ENCODE measurements at regions not wholly inside any gene's neighbourhood (a gene's known extent, or its start where the extent isn't known, plus 50 kb on each side); places are given as distances from the start of the nearest gene placed in this dataset.

DNA sequence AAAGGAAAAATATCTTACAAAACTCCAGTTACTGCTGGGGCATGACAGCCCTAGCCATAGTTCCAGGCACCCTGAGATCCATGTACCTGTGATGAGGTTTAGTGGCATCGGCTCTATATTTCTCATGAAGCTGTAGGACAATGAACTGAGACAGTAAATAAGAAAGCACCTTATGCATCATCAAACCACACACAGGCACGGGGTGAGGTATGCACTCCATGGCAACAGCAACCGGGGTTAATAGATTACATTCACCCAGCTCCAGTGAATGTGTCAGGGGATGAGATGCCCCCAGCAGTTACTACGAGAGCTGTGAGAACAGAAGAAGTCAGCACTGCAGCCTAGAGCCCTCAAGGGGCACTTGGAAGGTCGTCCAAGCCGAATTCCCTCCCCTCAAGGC is 162.0 kb upstream of the S1PR3 start:
- no peaks in the 10 kb centered on the region for H3K9me2 ChIP-seq
- ChIA-PET POLR2A (interaction anchor here (1.2 kb wide), 1 partner anchor 90 kb away, joined by 3 read pairs; no protein-coding TSS in a partner anchor), CTCF (interaction anchor here (0.8 to 1.3 kb wide), 2 partner anchors 9 to 83 kb away, joined by 3 to 5 read pairs; no protein-coding TSS in a partner anchor)
- H3K36me3 ChIP-seq (replicated peaks in 1 of 2; ENCODE audit: control insufficient read depth in 1 of 2, insufficient read depth in 2 of 2, low read length in 1 of 2), result no peaks in the 10 kb centered on the region
- no peaks in the 10 kb centered on the region for H3F3A ChIP-seq (replicated peaks; ENCODE audit: insufficient read depth)
- H2AFZ ChIP-seq (ENCODE audit: low read depth), result no peak overlapping the region
- peaks cover 4 to 39% of the 10 kb centered on the region in 2 experiments; a peak in 3 of 4 replicates for H3K4me1 ChIP-seq (ENCODE audit: control insufficient read depth in 1 of 2, insufficient read depth in 2 of 2, low read depth in 1 of 2, low read length in 1 of 2)
- H3K4me2 ChIP-seq, result no peak overlapping the region
- H3K27me3 ChIP-seq (ENCODE audit: insufficient read depth), result no peaks in the 10 kb centered on the region
- no peak overlapping the region for H3K9ac ChIP-seq
- TF ChIP-seq GABPA (IDR thresholded peaks at IDR 0.05; ENCODE audit: low read depth), result no peak
- TF ChIP-seq, protein P1, sequence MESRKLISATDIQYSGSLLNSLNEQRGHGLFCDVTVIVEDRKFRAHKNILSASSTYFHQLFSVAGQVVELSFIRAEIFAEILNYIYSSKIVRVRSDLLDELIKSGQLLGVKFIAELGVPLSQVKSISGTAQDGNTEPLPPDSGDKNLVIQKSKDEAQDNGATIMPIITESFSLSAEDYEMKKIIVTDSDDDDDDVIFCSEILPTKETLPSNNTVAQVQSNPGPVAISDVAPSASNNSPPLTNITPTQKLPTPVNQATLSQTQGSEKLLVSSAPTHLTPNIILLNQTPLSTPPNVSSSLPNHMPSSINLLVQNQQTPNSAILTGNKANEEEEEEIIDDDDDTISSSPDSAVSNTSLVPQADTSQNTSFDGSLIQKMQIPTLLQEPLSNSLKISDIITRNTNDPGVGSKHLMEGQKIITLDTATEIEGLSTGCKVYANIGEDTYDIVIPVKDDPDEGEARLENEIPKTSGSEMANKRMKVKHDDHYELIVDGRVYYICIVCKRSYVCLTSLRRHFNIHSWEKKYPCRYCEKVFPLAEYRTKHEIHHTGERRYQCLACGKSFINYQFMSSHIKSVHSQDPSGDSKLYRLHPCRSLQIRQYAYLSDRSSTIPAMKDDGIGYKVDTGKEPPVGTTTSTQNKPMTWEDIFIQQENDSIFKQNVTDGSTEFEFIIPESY (IDR thresholded peaks at IDR 0.05; ENCODE audit: borderline replicate concordance, low read depth), result no peak
- TF ChIP-seq FOXJ3 (CRISPR knock-in tag; IDR thresholded peaks at IDR 0.05), result no peak
- TF ChIP-seq, protein P2, sequence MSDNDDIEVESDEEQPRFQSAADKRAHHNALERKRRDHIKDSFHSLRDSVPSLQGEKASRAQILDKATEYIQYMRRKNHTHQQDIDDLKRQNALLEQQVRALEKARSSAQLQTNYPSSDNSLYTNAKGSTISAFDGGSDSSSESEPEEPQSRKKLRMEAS (IDR thresholded peaks at IDR 0.05; ENCODE audit: low read depth), result no peak
- TF ChIP-seq RCOR1 (IDR thresholded peaks at IDR 0.05; ENCODE audit: low read length), result no peak
- no peak for TF ChIP-seq TAF1 (IDR thresholded peaks at IDR 0.05; ENCODE audit: borderline replicate concordance, low read depth, low read length)
- TF ChIP-seq, protein P3, sequence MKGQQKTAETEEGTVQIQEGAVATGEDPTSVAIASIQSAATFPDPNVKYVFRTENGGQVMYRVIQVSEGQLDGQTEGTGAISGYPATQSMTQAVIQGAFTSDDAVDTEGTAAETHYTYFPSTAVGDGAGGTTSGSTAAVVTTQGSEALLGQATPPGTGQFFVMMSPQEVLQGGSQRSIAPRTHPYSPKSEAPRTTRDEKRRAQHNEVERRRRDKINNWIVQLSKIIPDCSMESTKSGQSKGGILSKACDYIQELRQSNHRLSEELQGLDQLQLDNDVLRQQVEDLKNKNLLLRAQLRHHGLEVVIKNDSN (IDR thresholded peaks at IDR 0.05; ENCODE audit: borderline replicate concordance, low read depth), result no peak
- no peak for TF ChIP-seq FOSL2 (IDR thresholded peaks at IDR 0.05; ENCODE audit: borderline replicate concordance, low read depth)
- TF ChIP-seq POLR2AphosphoS5 (IDR thresholded peaks at IDR 0.05; ENCODE audit: low read depth, low read length), result no peak
- TF ChIP-seq GATA2 (CRISPR knock-in tag; IDR thresholded peaks at IDR 0.05), result no peak
- TF ChIP-seq CHD2 (IDR thresholded peaks at IDR 0.05; ENCODE audit: low read length, partially characterized antibody), result no peak
- no peak for TF ChIP-seq SIN3A (IDR thresholded peaks at IDR 0.05; ENCODE audit: borderline replicate concordance, low read depth, low read length)
- TF ChIP-seq, protein P4, sequence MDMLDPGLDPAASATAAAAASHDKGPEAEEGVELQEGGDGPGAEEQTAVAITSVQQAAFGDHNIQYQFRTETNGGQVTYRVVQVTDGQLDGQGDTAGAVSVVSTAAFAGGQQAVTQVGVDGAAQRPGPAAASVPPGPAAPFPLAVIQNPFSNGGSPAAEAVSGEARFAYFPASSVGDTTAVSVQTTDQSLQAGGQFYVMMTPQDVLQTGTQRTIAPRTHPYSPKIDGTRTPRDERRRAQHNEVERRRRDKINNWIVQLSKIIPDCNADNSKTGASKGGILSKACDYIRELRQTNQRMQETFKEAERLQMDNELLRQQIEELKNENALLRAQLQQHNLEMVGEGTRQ (IDR thresholded peaks at IDR 0.05; ENCODE audit: borderline replicate concordance, low read depth, low read length), result no peak
- no peak for TF ChIP-seq TCF12 (IDR thresholded peaks at IDR 0.05)
- TF ChIP-seq NFIC (IDR thresholded peaks at IDR 0.05; ENCODE audit: borderline replicate concordance), result no peak
- no peak for TF ChIP-seq SMC3 (IDR thresholded peaks at IDR 0.05; ENCODE audit: low read depth, low read length)
- TF ChIP-seq, protein P5, sequence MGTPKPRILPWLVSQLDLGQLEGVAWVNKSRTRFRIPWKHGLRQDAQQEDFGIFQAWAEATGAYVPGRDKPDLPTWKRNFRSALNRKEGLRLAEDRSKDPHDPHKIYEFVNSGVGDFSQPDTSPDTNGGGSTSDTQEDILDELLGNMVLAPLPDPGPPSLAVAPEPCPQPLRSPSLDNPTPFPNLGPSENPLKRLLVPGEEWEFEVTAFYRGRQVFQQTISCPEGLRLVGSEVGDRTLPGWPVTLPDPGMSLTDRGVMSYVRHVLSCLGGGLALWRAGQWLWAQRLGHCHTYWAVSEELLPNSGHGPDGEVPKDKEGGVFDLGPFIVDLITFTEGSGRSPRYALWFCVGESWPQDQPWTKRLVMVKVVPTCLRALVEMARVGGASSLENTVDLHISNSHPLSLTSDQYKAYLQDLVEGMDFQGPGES (IDR thresholded peaks at IDR 0.05; ENCODE audit: low read depth, low read length), result no peak
- no peak for TF ChIP-seq TEAD4 (IDR thresholded peaks at IDR 0.05; ENCODE audit: borderline replicate concordance, insufficient read depth)
- no peak for TF ChIP-seq JUND (IDR thresholded peaks at IDR 0.05)
- no peak for TF ChIP-seq YY1 (IDR thresholded peaks at IDR 0.05; ENCODE audit: low read depth)
- H3K9me3 ChIP-seq, result no peaks in the 10 kb centered on the region
- WGBS (ENCODE audit: low lambda C conversion rate), result 78% methylated on average over 4 of the region's 6 CpGs
- DNase-seq, result no peak
- H4K20me1 ChIP-seq (ENCODE audit: insufficient read depth), result no peaks in the 10 kb centered on the region
- no peak overlapping the region for H3K4me3 ChIP-seq (ENCODE audit: low read depth in 2 of 2, low read length in 1 of 2)
- no peaks in the 10 kb centered on the region for H3K79me2 ChIP-seq (ENCODE audit: insufficient read depth)
- H3K27ac ChIP-seq (ENCODE audit: low read depth in 2 of 2, low read length in 1 of 2), result peak overlapping the region in 1 of 2 experiments; percentile 98; a peak in 2 of 4 replicates
